Hepatocyte (in vitro differentiated cells): ENCODE measurements at regions not wholly inside any gene's neighbourhood (a gene's known extent, or its start where the extent isn't known, plus 50 kb on each side); places are given as distances from the start of the nearest gene placed in this dataset.

Experiments used
- DNase-seq: peaks from one replicate; pipeline ENCODE4 v3.0.0-alpha.2; 2016; ENCODE audit warnings: low spot score
- H2AFZ ChIP-seq: fragments of 200-600 bp; sonication (generic); 2 replicates; pipeline ENCODE4 v1.6.0; 2016; ENCODE audit warnings: antibody characterized with exemption, mild to moderate bottlenecking
- H3K27ac ChIP-seq: fragments of 200-600 bp; sonication (generic); 2 replicates; pipeline ENCODE4 v1.5.1; 2016; ENCODE audit warnings: mild to moderate bottlenecking
- H3K27me3 ChIP-seq: fragments of 200-600 bp; sonication (generic); 2 replicates; pipeline ENCODE4 v1.6.1; 2016
- H3K36me3 ChIP-seq: fragments of 200-600 bp; sonication (generic); replicated peaks from 2 replicates; pipeline ENCODE4 v1.5.1; 2016; ENCODE audit warnings: low read depth; ENCODE audit not compliant: insufficient read depth
- H3K4me1 ChIP-seq: fragments of 200-600 bp; sonication (generic); 2 replicates; pipeline ENCODE4 v1.5.1; 2016; ENCODE audit warnings: mild to moderate bottlenecking, moderate library complexity; ENCODE audit not compliant: insufficient read depth
- H3K4me2 ChIP-seq: fragments of 200-600 bp; sonication (generic); 2 replicates; pipeline ENCODE4 v1.6.0; 2016
- H3K4me3 ChIP-seq: fragments of 200-600 bp; sonication (generic); 2 replicates; pipeline ENCODE4 v1.5.1; 2016; ENCODE audit warnings: mild to moderate bottlenecking
- H3K79me2 ChIP-seq: fragments of 200-600 bp; sonication (generic); 2 replicates; pipeline ENCODE4 v1.6.0; 2017; ENCODE audit warnings: mild to moderate bottlenecking
- H3K9me2 ChIP-seq: fragments of 200-600 bp; sonication (generic); replicated peaks from 2 replicates; pipeline ENCODE4 v1.6.0; 2017; ENCODE audit warnings: mild to moderate bottlenecking; ENCODE audit not compliant: insufficient read depth
- H3K9me3 ChIP-seq: fragments of 200-600 bp; sonication (generic); 2 replicates; pipeline ENCODE4 v1.5.1; 2016; ENCODE audit warnings: low read depth, mild to moderate bottlenecking
- H4K20me1 ChIP-seq: fragments of 200-600 bp; sonication (generic); 2 replicates; pipeline ENCODE4 v1.6.0; 2016; ENCODE audit warnings: mild to moderate bottlenecking; ENCODE audit not compliant: insufficient read depth, poor library complexity, severe bottlenecking
- CTCF ChIP-seq: fragments of 200-600 bp; sonication (generic); IDR thresholded peaks from 2 replicates; pipeline ENCODE4 v1.5.1; 2016; ENCODE audit warnings: antibody characterized with exemption, mild to moderate bottlenecking; ENCODE audit not compliant: poor library complexity
- EZH2 ChIP-seq: fragments of 200-600 bp; sonication (generic); IDR thresholded peaks from 2 replicates; pipeline ENCODE4 v1.6.1; 2016; ENCODE audit warnings: antibody characterized with exemption, mild to moderate bottlenecking, borderline replicate concordance
- EZH2phosphoT487 ChIP-seq: fragments of 200-600 bp; sonication (generic); IDR thresholded peaks from one replicate; pipeline ENCODE4 v1.6.1; 2018; ENCODE audit warnings: antibody characterized with exemption, mild to moderate bottlenecking, low read depth, moderate library complexity; ENCODE audit not compliant: unreplicated experiment, severe bottlenecking
- WGBS: methylation state at CpG from one replicate; pipeline ENCODE4 v1.1.6; 2016; ENCODE audit warnings: low lambda C conversion rate; ENCODE audit errors: missing lambda C conversion rate; 5-methylcytosine and 5-hydroxymethylcytosine counted together

DNA sequence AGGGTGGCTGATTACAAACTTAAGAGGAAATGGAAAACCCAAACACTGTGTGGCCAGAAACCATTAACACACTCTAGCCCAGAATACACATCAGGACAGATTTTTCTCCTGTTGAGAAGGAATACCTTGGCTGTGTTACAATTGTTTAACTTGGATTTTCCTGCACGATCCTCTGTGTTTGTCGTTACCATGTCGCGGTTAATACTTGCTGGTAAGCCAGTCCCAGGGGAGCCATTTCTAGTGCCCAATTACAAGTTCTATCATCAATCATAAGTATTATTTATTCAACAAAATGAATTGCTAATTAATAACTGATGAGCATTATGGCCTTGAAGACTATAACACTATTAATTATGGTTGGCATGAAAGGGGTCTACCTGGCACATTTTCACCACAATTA lies 146.8 kb downstream of the LNPK start:
- H3K27ac ChIP-seq: no peak overlapping the region
- no peaks in the 10 kb centered on the region for H3K9me2 ChIP-seq
- peaks cover 6% of the 10 kb centered on the region for H3K4me1 ChIP-seq
- no peak overlapping the region for H3K4me3 ChIP-seq
- no peaks in the 10 kb centered on the region for H3K27me3 ChIP-seq
- H3K9me3 ChIP-seq: no peaks in the 10 kb centered on the region
- 70% methylated on average over 4 of the region's 4 CpGs for WGBS
- no peak for DNase-seq
- H3K4me2 ChIP-seq: no peak overlapping the region
- H3K79me2 ChIP-seq: no peaks in the 10 kb centered on the region
- no peaks in the 10 kb centered on the region for H4K20me1 ChIP-seq
- H3K36me3 ChIP-seq: no peaks in the 10 kb centered on the region
- no peak for TF ChIP-seq EZH2
- TF ChIP-seq EZH2phosphoT487: no peak
- TF ChIP-seq CTCF: no peak
- H2AFZ ChIP-seq: no peak overlapping the region

DNA sequence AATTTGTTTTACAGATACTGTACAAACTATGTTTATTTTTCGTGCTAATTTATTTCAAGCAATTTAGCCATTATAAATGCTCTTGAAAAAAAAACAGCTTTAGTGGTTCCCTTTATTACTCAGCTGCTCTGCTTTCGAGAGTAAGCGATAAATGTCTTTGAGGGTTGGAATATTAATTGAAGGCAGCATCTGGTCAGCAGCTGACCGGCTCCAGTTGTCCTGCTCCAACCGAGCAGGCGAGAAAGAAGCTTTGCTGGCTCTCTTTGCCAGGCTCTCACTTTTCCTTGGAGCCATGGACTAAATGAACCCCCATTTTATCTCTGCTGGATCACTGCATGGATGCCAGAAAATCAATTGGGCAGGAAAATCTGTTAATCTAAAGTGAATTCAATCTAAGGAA lies 147.4 kb downstream of the LNPK start:
- Histone ChIP-seq H2AFZ (no peak overlapping the region), H3K9me3 (no peaks in the 10 kb centered on the region), H3K36me3 (no peaks in the 10 kb centered on the region), H3K27ac (no peak overlapping the region), H3K4me3 (no peak overlapping the region), H3K9me2 (no peaks in the 10 kb centered on the region), H3K79me2 (no peaks in the 10 kb centered on the region), H4K20me1 (no peaks in the 10 kb centered on the region), H3K4me1 (peaks cover 6% of the 10 kb centered on the region), H3K27me3 (no peaks in the 10 kb centered on the region), H3K4me2 (peak overlapping the region; percentile 4)
- 61% methylated on average over 6 of the region's 6 CpGs for WGBS
- TF ChIP-seq CTCF (no peak), EZH2 (no peak), EZH2phosphoT487 (no peak)
- no peak for DNase-seq

GRCh38 chr2:175854129-175854528 lies 147.9 kb downstream of the LNPK start:
- H3K4me1 ChIP-seq: peaks cover 6% of the 10 kb centered on the region
- H2AFZ ChIP-seq: no peak overlapping the region
- no peaks in the 10 kb centered on the region for H3K9me2 ChIP-seq
- H3K79me2 ChIP-seq: no peaks in the 10 kb centered on the region
- H3K27ac ChIP-seq: no peak overlapping the region
- no peaks in the 10 kb centered on the region for H3K36me3 ChIP-seq
- peak overlapping the region; percentile 4 for H3K4me2 ChIP-seq
- H3K9me3 ChIP-seq: no peaks in the 10 kb centered on the region
- H4K20me1 ChIP-seq: no peaks in the 10 kb centered on the region
- no peak overlapping the region for H3K4me3 ChIP-seq
- TF ChIP-seq EZH2 (no peak), CTCF (no peak), EZH2phosphoT487 (no peak)
- no peaks in the 10 kb centered on the region for H3K27me3 ChIP-seq
- WGBS: 44% methylated on average over 3 of the region's 3 CpGs
- no peak for DNase-seq

GRCh38 chr2:175853616-175853890 lies 148.5 kb downstream of the LNPK start:
- Histone ChIP-seq H2AFZ (no peak overlapping the region), H3K4me3 (no peak overlapping the region), H3K4me2 (no peak overlapping the region), H4K20me1 (no peaks in the 10 kb centered on the region), H3K9me2 (no peaks in the 10 kb centered on the region), H3K36me3 (no peaks in the 10 kb centered on the region), H3K9me3 (no peaks in the 10 kb centered on the region), H3K4me1 (peaks cover 6% of the 10 kb centered on the region), H3K79me2 (no peaks in the 10 kb centered on the region), H3K27ac (no peak overlapping the region), H3K27me3 (no peaks in the 10 kb centered on the region)
- no peak for TF ChIP-seq EZH2phosphoT487
- no peak for TF ChIP-seq CTCF
- no peak for TF ChIP-seq EZH2
- 83% methylated on average over 5 of the region's 5 CpGs for WGBS
- no peak for DNase-seq
